GM18508 (cell line): ENCODE measurements at regions not wholly inside any gene's neighbourhood (a gene's known extent, or its start where the extent isn't known, plus 50 kb on each side); places are given as distances from the start of the nearest gene placed in this dataset.
"Not testable (repeated sequence)": the region's sequence is repeated elsewhere in the genome, so short reads cannot be mapped to it uniquely, and the experiment has no call there.

Experiments
- ATAC-seq: cut with Tn5 transposase; IDR thresholded peaks from one replicate; pipeline ENCODE4 v1.9.1; 2021; ENCODE audit warnings: moderate number of reproducible peaks; ENCODE audit not compliant: insufficient read depth, unreplicated experiment

DNA sequence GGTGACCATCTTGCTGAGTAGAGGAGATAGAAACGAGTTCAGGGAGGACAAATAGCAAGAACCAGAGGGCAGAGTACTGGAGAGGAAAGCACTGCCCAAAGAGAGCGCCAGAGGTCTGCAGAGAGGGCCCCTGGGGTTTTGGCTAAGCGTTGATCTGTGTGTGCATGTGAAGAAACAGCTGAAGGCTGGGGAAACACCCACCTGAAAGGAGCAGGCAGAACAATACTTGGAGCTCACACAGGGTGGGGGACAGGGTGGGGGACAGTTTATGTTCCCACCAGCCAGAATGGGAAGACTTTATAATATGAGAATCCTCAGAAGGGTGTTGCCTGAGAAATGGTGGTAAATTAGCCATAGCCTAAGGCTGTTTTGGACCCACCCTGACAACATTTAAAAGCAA, 200.4 kb downstream of the NPIPB11 start:
- not testable (repeated sequence) for ATAC-seq

DNA sequence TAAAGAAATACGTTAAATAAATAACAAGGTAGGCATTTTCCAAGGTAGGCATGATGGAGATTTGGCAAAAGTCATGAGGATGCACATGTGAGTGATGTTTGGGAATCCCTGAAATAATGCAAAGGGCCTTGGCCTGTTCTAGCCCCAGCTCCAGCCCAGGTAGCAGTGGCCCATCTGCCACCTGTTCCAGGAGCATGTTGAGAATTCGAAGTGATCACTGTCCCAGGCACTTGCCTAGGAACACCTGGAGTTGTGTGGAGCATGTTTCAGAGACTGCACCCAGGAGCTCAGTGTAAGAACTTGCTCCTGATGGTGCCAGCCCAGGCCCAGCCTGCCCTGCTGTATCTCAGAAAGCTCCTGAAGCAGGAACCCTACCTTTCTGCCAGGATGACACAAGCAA, 201.4 kb downstream of the NPIPB11 start:
- ATAC-seq = not testable (repeated sequence)

DNA sequence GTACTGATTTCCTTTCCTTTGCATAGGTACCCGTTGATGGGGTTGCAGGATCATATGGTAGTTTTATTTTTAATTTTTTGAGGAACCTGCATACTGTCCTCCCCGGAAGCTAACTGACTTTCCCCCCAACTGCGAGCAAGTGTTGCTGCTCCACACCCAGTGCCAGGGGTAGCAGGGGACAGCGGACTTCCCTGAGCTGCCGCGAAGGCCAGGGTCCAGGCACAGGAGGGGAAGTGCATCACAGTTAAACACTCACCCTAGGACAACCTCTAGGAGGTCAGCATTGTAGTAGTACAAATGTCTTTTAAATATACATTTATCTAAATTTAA, 201.7 kb downstream of the NPIPB11 start:
- ATAC-seq = no peak

DNA sequence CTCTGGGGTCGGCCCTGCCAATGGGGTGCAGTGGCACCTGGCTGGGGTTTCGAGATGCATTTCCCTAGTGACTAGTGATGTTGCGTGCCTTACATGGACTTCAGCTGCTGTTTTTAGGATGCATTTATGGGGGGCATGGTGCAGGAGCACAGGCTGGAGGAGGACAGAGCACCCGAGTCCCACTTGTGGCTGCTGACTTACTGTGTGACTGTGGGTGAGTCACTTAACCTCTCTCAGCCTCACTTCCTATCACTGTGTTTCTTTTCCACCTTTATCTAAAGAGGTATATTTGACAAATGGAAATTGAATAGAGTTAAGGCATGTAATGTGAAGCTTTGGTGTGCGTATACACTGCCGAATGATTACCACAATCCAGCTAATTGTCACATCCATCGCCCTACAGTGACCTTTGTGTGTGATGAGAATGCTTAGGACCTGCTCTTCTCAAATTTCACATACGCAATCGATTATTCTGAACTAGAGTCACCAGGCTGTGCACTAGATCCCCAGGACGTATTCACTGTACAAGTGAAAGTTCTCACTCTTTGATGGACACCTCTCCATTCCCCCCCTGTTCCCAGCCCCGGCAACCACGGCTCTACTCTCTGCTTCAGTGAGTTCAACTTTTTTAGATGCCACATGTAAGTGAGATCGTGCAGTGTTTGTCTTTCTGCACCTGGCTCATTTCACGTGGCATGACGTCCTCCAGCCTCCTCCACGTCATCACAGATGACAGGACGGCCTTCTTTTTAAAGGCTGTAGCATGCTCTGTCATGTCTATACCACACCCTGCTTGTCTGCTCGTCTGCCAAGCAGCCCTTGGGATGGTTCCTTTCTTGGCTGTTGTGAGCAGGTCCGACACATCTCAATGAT, 202.3 kb downstream of the NPIPB11 start:
- ATAC-seq = not testable (repeated sequence)

DNA sequence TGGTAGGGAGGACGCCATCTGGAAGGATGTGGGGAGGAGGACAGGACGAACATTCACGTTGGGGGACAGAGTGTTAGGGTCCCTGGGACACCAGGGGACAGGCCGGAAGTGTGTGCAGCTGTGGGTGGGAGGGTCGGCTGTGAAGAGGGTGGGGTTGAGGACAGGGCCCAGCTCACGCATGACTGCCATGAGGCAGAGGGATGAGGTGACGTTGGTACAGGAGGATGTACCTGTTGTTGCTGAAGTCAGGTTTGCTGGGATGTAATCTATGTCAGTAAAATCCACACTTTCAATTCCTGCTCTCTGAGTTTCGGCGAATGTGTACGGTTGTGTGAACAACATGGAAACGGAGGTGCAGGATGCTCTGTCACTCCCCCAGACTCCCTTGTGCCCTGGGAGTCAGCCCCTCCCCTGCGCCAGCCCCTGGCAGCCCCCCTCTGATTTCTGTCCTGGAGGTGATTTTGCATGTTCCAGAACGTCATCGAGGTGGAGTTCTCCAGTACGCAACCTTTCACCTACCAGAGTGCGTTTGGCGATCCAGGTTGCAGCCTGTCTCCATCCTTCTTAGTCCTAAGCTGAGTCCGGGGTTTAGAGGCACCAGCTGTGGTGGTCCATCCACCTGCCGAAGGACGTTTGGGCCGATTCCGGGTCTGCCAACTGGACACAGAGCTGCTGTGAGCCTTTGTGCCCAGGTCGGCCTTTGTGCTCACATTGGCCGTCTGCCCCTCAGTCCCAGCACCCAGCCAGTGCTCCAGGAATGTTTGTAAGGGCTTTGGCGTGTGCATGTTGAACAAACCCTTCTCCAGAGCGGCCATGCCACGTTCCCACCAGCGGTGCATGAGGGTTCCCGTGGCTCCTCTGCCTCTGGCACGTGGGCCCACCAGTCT, 203.2 kb downstream of the NPIPB11 start:
- not testable (repeated sequence) for ATAC-seq

DNA sequence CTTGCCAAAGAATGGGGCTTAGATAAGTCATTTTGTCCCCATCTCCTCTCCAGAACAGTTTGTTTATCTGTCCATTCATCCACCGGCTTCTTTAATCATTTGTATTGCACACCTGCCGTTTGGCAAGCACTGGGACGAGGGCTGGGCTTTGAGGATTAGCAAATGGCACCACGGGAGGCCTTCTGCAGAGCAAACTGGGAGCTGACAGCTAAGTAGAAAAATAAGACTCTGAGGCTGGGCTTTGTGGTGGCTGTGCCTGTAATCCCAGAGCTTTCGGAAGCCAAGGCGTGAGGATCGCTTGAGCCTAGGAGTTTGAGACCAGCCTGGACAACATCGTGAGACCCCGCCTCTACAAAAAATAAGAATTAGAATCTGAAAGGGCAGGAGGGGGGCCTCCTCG, 203.9 kb downstream of the NPIPB11 start:
- ATAC-seq = not testable (repeated sequence)

DNA sequence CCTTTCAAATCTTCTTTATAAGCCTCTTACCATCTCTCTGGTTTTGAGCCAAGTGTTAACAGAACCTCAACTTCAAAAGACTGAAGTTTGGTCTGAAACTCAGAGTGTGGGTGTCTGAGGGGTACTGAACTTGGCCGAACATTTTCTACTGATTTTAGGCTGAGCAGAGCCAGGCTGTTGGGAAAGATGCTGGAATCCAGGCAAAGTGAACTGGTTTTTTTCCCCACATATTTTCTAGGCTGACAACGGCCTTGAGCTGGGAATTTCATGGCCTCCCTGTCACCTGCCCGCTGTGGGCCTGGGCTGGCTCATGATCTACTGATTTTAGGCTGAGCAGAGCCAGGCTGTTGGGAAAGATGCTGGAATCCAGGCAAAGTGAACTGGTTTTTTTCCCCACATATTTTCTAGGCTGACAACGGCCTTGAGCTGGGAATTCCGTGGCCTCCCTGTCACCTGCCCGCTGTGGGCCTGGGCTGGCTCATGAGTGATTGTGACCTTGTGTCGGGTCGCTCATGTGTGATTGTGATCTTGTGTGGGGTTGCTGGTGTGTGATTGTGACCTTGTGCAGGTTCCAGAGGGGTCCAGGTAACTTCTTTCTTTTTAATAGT, 204.4 kb downstream of the NPIPB11 start:
- not testable (repeated sequence) for ATAC-seq

DNA sequence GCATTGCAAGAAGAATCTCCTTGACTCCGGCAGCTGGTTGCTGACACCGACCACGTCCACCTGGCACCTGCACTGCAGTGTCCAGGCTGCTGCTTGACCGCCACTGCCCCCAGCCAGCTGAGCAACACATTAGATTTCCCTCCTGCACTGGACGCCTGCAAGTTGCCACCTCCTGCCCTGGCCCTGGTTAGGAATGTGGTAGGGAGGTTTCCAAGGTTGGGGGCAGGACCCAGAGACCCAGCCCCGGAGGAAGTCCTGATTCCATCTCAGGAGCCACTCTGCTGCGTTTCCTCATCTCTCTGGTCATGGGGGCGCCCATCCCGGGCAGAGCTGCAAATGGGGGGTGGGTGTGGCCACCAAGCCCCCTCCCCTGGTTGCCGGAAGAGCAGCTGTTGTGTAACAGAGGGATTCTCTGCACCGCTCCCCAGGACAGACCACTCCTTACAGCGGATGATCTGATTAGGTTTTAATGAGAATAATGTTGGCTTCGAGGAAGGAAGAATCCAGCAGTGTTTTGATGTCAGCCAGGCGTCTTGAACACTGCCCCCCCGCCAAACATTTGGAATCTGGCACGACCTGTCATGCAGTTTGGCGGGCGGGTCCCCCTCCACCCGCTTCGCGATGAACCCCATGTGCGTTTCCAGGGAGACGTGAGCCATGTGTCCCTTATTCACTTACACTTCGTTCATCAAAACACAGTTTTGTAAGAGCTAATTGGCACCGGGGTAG, 205.1 kb downstream of the NPIPB11 start:
- ATAC-seq = not testable (repeated sequence)

DNA sequence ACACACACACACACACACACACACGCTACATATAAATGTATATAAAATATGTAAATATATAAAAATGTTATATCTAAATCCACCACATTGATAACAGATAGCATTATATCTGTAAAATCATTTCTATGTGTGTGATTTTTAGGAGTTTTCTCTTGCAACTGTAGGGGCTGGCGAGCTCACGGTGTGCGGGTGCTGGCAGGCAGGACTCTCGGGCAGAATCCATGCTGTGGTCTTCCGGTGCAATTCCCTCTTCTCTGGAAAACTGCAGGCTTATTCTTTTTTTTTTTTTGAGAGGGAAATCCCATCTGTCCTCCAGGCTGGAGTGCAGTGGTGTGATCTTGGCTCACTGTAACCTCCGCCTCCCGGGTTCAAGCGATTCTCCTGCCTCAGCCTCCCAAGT, 205.8 kb downstream of the NPIPB11 start:
- not testable (repeated sequence) for ATAC-seq

DNA sequence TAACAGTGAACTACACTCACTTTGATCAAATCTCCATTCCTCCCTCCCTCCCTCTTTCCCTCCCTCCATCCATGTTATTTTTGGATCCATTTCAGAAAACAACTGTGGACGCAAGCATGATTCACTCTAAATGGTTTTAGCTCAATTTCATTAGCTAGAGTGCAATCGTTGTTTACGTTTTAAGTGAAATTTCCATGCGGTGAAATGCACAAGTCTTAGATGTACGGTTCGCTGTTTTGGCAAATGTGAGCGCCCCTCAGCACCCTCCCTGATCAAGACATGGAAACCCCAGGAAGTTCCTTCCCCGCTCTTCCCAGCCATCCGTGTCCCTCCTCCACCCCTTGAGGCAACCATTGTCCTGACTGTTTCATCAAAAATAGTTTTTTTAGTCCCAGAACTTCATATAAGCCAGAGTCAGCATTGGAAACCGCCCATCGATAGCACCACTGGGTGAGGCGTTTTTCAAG, 206.3 kb downstream of the NPIPB11 start:
- ATAC-seq = not testable (repeated sequence)

DNA sequence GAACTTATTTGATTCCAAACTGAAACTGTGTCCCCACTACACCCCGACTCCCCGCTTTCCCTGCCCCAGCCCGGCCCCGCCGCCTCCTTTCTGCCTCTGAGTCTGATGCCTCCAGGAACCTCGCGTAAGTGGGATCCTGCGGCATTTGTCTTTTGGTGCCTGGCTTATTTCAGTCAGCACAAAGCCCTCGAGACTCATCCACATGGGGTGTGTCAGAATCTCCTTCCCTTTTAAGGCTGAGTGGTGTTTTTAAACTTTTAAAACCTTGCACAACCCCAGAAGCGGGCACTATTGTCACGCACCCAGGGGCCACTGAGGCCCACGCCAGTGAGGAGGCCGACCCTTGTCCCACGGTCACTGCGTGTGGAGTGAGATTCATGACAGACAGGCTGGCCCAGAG, 206.9 kb downstream of the NPIPB11 start:
- not testable (repeated sequence) for ATAC-seq

DNA sequence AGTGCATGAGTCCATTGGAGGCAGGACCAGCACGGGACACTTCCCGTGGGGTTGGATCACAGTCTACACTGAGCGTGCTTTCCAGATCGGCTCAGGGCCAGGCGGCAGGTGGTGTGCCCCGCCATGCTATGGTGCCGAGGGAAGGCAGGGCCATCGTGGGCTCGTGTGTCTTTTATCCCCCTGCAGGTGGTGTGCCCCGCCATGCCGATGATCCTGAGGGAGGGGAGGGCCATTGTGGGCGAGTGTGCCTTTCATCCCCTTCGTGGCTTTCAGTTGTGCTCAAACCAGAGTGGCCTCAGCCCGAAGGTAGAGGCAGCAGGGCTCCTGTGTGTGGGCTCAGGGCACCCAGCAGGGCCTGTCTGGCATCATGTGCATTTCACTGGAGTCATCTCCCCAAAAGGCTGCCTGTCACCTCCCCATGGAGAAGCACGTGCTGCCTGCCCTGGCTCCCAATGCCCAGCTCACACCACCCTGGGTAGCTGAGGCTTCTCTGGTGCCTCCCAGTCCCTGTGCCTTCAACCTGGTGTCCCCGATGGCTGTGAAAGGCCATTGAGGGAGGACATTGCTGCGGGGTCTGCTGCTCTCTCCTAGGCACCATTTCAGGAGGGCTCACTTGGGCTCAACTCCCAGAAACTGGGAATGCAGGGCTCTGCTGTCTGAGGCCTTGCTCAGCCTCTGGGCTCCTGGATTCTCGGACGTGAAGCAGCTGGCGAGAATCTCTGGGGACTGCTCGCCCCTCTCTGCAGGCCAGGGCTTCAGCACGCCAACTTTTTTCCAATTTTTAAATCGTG, 207.6 kb downstream of the NPIPB11 start:
- ATAC-seq = no peak

DNA sequence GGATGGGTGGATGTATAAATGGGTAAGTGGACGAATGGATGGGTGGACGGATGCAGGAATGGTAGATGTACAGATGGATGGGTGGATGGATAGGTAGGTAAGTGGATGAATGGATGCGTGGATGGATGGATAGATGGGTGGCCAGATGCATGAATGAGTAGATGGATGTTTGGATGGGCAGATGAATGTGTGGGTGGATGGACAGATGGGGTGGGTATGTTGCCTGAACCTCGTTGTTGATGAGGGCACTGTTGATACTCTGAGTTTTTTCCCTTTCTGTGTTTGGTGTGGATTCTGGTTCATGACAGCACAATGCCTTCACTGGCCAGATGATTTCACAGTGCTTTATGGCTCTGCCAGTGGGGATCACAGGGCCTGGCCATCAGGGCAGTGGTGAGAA, 208.3 kb downstream of the NPIPB11 start:
- no peak for ATAC-seq

DNA sequence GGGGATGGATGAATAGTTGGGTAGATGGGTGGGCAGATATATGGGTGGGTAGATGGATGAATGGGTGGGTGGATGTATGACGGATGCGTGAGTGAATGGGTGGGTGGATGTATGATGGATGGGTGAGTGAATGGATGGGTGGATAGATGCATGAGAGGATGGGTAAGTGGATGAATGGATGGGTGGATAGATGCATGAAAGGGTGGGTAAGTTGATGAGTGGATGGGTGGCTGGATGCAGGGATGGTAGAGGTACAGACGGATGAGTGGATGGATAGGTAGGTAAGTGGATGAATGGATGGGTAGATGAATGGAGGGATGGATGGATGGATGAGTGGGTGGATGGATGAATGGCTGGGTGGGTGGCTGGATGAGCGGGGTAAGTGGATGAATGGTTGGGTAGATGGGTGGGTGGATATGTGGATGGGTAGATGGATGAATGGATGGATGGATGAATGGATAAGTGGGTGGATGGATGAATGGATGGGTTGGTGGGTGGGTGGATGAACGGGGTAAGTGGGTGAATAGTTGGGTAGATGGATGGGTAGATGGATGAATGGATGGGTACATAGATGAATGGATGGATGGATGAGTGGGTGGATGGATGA, 208.9 kb downstream of the NPIPB11 start:
- ATAC-seq = not testable (repeated sequence)

DNA sequence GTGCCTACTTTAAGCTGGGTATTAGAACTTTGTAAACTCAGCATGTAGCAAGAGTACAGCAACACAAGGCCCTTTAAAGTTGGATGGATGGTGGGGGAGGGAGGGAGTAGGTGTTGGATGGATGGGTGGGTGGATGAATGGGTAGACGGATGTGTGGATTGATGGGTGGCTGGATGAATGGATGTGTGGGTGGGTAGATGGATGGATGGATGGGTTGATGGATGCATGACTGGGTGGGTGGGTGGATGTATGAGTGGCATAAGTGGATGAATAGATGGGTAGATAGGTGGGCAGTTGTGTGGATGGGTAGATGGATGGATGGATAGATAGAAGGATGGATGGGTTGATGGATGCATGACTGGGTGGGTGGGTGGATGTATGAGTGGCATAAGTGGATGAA, 209.8 kb downstream of the NPIPB11 start:
- ATAC-seq = not testable (repeated sequence)

DNA sequence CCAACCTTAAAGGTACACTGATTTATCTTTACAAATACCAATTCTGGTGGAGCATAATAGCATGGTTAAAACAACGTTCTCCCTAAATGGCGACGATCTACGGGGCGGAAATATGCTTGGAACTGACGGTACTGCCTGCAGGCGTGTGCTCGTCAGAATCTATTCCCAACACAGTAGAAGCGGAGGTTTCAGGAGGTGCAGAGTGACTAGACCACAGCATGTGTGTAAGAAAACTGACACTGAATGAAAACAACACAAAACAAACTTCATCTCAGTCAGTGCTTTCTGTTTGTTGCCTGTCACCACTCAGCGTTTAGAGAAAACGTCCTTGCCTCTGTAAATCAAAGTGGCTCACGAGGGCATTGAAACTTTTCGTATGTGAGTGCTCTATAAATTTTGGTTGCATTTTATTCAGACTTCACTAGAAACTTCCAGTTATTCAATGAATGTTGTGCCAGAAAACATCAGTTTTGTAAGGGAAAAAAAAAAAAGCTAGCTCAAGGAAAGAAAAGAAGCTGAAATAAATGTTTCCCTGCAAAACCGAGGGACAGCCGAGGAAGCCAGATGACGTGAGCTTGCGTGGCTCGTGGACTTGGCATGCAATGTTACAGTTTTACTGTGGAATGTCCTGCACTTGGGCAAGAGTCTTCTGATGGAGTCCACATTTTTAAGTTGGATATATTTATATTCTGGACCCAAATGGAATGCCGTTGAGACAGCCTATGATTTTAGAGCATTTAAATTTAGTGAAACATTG, 210.4 kb downstream of the LAT start:
- not testable (repeated sequence) for ATAC-seq

DNA sequence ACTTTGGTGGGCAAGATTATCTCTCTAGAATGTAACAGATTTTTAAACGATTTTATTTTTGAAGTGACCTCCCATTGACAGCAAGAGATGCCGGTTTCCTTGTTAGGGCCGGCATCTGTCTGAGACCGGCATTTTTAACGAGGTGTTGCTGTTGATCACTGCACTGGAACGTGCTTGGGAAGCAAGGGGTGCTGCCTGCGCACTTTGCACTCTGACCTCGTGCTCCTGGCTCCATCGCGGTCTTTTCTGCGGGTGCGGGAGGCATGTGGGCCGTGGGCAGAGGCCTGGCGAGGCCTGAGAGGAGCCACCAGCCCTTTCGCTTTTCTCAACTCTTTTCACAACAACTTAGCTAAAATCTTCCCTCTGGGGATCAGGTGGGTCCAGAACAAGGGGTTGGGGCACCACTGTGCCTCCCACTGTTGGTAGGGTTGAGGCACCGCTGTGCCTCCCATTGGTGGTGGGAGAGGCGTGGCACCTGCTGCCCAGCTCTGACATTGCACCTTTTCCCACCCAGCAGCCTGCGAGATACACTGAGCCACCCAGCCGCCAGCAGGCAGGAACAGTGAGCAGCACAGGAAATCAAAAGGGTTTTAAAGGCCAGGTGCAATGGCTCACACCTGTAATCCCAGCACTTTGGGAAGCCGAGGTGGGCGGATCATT, 209.5 kb downstream of the LAT start:
- ATAC-seq = not testable (repeated sequence)

DNA sequence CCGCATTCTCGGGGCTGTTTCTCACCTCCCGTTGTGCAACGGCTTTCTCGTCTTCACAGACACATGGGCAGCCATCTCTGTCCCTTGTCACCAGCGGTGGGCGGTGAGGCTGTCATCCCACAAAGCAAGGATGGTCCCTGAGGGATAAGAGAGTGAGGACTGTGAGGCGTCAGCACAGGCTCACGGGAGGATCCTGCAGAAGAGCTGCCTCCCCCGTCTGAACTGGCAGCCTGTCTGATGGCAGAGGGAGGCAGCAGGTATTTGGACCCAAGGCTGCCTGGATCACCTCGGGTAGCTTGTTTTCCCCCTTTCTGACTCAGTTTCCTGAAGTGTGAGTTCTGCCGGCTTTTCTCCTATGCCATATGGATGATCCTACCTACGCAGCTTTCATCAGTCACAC, 208.8 kb downstream of the LAT start:
- ATAC-seq = not testable (repeated sequence)
